22Rv1 (cell line): ENCODE measurements at regions not wholly inside any gene's neighbourhood (a gene's known extent, or its start where the extent isn't known, plus 50 kb on each side); places are given as distances from the start of the nearest gene placed in this dataset.

Source experiments
- ZFX ChIP-seq: fragments of 450-650 bp; IDR thresholded peaks from 2 replicates; pipeline ENCODE4 v1.6.1; 2017; ENCODE audit warnings: antibody characterized with exemption, borderline replicate concordance
- TF ChIP-seq, protein P1 (sequence below): fragments of 450-650 bp; IDR thresholded peaks from 2 replicates; pipeline ENCODE4 v1.5.1; 2017; ENCODE audit warnings: mild to moderate bottlenecking

DNA sequence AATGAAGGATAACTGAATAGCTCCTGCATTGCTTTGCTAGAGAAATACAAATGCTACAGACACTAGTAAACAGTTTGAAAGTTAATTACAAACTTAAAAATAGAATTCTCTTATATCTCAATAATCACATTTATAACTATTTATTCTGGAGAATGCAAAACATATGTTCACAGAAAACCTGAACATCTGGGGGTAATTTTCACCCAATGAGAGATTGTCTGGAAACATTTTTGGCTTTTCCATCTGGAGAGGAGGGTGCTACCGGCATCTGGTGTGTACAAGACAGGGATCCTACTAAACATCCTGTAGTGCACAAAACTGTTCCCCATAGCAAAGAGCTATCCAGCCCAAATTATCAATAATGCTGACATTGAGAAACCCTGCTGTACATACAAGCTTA is 378.4 kb upstream of the CHORDC1 start:
- TF ChIP-seq, protein P1, sequence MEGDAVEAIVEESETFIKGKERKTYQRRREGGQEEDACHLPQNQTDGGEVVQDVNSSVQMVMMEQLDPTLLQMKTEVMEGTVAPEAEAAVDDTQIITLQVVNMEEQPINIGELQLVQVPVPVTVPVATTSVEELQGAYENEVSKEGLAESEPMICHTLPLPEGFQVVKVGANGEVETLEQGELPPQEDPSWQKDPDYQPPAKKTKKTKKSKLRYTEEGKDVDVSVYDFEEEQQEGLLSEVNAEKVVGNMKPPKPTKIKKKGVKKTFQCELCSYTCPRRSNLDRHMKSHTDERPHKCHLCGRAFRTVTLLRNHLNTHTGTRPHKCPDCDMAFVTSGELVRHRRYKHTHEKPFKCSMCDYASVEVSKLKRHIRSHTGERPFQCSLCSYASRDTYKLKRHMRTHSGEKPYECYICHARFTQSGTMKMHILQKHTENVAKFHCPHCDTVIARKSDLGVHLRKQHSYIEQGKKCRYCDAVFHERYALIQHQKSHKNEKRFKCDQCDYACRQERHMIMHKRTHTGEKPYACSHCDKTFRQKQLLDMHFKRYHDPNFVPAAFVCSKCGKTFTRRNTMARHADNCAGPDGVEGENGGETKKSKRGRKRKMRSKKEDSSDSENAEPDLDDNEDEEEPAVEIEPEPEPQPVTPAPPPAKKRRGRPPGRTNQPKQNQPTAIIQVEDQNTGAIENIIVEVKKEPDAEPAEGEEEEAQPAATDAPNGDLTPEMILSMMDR, result no peak
- TF ChIP-seq ZFX, result no peak
